Stimulated activated CD4-positive, alpha-beta T cell treated with anti-CD3 and anti-CD28 coated beads, Interleukin-2, amount 100 ng/mL, for 48 hours (primary cell): ENCODE measurements at regions not wholly inside any gene's neighbourhood (a gene's known extent, or its start where the extent isn't known, plus 50 kb on each side); places are given as distances from the start of the nearest gene placed in this dataset.

Experiments
- DNase-seq, 2 donors: peaks; one replicate each; pipeline ENCODE4 v3.0.0-alpha.2; 2020

GRCh38 chr11:130780437-130780836 is 135.8 kb downstream of the SNX19 start:
- no peak for DNase-seq

DNA sequence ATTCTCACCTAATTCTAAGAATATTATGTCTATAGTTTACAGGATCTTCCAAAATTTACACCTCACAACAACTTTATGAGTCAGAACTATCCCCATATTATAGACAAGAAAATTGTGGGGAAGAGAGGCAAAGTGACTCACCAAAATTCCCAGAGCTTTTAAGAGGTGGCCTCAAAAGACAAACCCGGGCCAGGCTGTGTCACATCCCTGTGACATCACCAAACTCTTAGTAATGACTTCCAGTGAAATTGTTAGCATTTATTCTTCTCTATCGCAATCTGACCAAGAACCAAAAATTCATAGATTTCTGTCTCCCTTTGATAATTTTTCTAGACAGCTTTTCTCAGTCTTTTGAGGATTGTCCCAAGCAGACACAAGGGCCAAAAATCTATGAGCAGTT is 134.3 kb downstream of the SNX19 start:
- DNase-seq: no peak

DNA sequence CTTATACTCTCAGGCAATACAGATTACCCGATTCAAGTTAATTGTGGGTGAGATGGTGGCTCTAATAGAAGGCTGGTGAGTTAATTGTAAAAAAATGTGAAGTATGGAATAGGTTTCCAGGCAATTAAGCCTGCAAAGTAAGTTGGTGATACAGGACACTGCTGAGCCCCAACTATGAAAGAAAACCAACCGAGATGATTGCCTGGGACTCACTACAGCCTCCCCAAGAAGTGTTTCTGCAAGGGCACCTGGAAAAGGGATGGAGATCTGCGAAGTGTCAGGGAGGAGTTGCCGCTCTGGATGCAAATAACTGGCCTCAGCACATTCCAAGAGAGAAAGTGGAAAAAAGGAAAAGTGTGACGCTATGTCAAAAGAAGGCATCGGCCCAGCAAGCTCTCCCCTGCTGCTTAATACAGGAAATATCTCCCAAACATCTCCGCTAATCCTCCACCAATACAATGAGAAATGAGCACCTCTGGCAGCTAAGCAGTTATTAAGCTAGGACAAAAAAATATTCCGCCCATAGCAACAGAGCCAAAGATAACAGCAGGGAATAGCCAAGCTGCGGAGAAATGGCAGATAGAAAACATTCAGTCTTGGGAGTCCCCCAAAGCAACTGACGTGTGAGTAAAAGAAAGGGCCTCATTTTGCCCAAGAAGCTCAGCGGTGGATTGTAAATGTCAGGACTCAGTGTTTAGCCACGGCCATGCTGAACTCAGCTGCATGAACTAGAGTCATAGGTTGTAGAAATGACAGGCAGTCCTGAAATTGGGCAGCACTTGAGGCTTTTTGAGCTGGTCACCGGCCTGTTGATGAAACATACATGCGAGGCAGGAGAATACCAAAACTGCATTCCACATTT is 133.7 kb downstream of the SNX19 start:
- DNase-seq: no peak

DNA sequence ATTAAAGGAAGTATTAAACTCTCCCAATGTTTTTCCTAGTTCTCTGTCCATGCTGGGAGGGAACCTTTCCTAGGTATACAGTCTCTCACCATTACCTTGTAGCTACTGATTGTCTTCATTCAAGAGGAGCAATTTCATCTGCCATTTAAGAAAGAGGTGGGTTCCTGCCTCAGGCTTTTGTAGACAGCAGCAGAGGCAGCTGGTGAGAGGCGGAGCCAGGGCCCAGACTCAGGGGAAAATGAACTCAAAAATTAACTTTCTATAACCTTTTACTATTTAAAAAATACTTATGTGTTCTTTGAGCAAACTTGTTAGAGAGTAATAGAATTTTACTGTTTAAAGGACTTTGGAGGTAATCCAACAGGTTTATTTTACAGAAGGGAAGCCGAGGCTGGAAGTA is 133.0 kb downstream of the SNX19 start:
- no peak for DNase-seq

GRCh38 chr11:130785380-130786116 is 130.7 kb downstream of the SNX19 start:
- no peak for DNase-seq

GRCh38 chr11:130786586-130786985 is 129.7 kb downstream of the SNX19 start:
- no peak for DNase-seq

GRCh38 chr11:130787092-130787616 is 129.1 kb downstream of the SNX19 start:
- DNase-seq: no peak

DNA sequence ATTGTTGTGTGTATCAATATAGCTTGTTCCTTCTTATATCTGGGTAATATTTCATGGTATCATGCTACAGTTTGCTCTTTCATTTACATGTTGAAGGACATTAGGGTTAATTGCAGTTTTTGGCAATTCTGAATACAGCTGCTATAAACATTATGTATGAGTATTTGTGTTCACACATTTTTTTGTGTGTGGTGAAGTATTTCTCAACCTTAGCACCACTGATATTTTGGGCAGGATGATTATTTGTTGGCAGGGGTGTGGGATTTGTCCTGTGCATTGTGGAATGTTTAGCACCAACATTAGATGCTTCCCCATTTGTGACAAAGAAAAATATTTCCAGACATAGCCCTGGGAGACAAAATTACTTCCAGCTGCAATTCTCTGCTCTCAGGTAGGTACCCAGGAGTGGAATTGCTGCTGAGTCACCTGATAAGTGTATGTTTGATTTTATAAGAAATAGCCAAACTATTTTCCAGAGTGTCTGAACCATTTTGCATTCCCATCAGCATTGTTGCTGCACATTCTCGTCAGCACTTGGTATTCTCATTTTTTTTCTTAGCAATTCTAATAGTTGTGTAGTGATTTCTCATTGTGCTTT is 128.2 kb downstream of the SNX19 start:
- DNase-seq: no peak

- no peak for DNase-seq
Measured at GRCh38 chr11:130789056-130789640, 127.1 kb downstream of the SNX19 start.

- DNase-seq: no peak
Measured at GRCh38 chr11:130790689-130791088, 125.6 kb downstream of the SNX19 start.

DNA sequence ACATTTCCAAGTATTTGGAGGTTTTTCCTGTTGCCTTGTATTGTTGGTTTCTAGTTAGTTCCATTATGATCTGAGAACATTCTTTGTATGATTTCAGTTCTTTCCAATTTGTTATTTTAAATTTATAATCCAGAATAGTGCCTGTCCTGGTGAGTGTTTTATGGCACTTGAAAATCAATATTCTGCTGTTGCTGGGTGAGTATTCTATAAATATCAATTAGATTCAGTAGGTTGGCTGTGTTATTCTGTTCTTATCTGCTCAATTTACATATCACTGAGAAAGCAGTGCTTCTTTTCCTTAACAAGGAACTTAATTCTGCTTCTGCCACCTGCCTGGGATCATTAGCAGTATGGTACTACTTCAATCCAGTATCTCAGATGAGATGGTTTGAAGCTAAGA is 123.5 kb downstream of the SNX19 start:
- DNase-seq: no peak

DNA sequence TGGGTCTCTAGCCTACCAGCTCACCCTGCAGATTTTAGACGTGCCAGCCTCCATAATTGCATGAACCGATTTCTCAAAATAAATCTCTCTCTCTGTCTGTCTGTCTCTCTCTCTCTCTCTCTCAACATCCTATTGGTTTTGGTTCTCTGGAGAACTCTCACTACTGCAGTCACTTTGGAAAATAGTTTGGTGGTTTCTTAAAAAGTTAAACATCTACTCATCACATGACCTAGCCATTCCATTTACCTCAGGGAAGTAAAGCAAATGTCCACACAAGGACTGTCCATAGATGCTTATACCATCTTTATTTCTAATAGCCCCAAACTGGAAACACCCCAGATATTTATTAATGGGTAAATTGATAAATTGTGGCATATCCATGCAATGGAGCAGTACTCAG is 119.5 kb downstream of the SNX19 start:
- DNase-seq: no peak

- no peak for DNase-seq
Measured at GRCh38 chr11:130798280-130798679, 118.0 kb downstream of the SNX19 start.

DNA sequence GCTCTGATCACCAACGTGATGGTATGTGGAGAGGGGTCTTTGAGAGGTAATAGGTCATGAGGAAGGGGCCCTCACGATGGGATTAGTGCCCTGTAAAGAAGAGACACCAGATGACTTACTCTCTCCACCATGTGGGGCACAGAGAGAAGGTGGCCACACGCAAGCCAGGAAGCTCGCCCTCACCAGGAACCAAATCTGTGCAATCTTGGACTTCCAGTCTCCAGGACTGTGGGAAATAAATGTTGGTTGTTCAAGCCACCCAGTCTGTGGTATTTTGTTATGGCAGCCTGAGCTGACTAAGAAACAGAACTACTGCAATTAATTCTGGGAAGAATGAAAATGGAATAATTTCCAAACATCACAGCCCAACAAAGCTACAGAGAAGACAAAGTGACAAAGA is 117.5 kb downstream of the SNX19 start:
- no peak for DNase-seq

- DNase-seq: no peak
Measured at GRCh38 chr11:130801333-130802122, 114.8 kb downstream of the SNX19 start.

DNA sequence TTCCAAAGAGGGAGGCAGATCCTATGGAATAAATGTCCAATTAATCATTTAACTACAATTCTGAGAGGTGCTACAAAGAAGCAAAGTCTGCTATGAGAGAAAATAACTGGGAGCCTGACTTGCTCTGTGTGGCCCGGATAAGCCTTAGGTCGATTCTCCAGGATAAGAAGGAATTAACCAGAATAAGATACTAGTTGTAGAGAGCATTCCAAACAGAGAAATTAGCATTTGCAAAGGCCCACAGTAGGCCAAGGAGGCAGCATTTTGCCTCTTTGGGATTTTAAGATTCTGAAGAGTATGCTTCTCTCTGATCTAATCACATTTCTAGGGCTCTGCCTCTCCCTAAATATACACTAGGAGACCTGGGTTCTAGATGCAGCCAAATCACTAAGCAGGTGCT is 113.7 kb downstream of the SNX19 start:
- no peak for DNase-seq

- DNase-seq: no peak
Measured at GRCh38 chr11:130804306-130805076, 111.8 kb downstream of the SNX19 start.

DNA sequence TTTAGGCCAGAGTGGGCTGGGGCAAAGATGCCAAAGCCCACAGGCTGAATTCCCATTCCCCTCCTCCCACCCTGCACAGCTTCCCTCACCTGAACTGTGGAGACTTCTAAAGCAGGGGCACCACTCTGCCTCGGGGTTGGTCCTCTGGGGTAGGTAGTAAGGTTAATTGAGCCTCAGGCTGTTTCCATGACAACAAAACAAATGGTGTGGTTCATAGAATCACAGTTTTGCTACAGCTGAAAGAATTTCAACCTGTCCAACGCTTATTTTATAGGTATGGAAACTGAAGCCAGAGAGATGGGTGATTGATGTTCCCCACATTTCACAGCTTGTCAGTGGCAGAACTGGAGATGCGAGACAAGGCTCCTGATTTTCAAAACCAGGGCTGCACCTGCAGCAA is 109.5 kb downstream of the SNX19 start:
- no peak for DNase-seq

DNA sequence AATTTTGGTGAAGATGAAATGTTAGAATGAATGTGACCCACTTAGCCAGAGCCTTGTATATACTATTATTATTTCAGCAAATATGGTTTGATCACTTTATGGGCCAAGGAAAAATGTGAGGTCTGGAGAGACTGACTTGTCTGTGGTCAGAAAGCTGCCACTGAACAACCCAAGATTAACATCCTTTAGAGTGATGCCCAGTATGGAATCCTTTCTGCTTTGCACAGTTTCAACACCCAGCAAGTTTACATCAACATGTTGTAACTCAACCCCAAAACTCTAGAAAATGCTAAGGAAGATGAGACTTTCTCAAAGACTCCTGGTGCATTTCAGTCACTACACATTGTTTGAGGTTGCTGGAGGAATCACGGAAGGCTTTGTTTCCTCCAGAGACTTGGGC is 107.7 kb downstream of the SNX19 start:
- no peak for DNase-seq

GRCh38 chr11:130813196-130813595 is 103.1 kb downstream of the SNX19 start:
- DNase-seq: no peak

DNA sequence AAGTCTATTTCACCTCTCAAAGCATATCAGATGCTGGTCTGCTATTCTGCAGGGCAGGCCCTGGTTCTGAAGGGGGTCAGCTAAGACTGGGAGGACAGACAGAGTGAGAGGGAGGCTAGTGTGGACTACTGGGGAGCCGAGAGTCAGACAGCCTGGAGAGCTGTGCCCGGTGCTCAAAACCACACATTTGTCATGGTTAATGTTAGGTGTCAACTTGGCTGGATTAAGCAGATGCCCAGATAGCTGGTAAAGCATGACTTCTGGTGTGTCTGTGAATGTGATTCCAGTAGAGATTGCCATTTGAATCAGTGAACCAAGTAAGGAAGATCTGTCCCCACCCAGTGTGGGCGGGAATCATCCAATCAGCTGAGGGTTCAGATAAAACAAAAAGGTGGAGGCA is 102.6 kb downstream of the SNX19 start:
- no peak for DNase-seq
